GM19239 (cell line): ENCODE measurements at regions not wholly inside any gene's neighbourhood (a gene's known extent, or its start where the extent isn't known, plus 50 kb on each side); places are given as distances from the start of the nearest gene placed in this dataset.
"Not testable (repeated sequence)": the region's sequence is repeated elsewhere in the genome, so short reads cannot be mapped to it uniquely, and the experiment has no call there.

ENCODE experiments used
- DNase-seq: peaks from one replicate; pipeline ENCODE4 v3.0.0; 2011; ENCODE audit warnings: low spot score; ENCODE audit not compliant: insufficient read length
- FAIRE-seq: peaks from 2 replicates; lab custom pipeline; 2011; peaks lifted over from hg19 to GRCh38; lab: Jason Lieb, UNC

- FAIRE-seq (no peak), DNase-seq (no peak)
Measured at GRCh38 chr11:24372491-24372890, 124.4 kb upstream of the LUZP2 start.

- FAIRE-seq (no peak), DNase-seq (no peak)
Measured at GRCh38 chr11:24373516-24373915, 123.3 kb upstream of the LUZP2 start.

- no peak for FAIRE-seq
- no peak for DNase-seq
Measured at GRCh38 chr11:24375351-24375750, 121.5 kb upstream of the LUZP2 start.

- no peak for DNase-seq
- no peak for FAIRE-seq
Measured at GRCh38 chr11:24375931-24376330, 120.9 kb upstream of the LUZP2 start.

GRCh38 chr11:24383137-24383536 is 113.7 kb upstream of the LUZP2 start:
- DNase-seq (no peak), FAIRE-seq (no peak)

GRCh38 chr11:24384240-24384639 is 112.6 kb upstream of the LUZP2 start:
- DNase-seq (no peak), FAIRE-seq (no peak)

- no peak for FAIRE-seq
- no peak for DNase-seq
Measured at GRCh38 chr11:24386546-24387397, 110.1 kb upstream of the LUZP2 start.

GRCh38 chr11:24389575-24389974 is 107.3 kb upstream of the LUZP2 start:
- no peak for FAIRE-seq

GRCh38 chr11:24390016-24390415 is 106.8 kb upstream of the LUZP2 start:
- no peak for DNase-seq
- FAIRE-seq, result no peak

More at GRCh38 chr11:24389575-24389974, 107.3 kb upstream of the LUZP2 start:
- no peak for DNase-seq

- no peak for FAIRE-seq
- DNase-seq, result no peak
Measured at GRCh38 chr11:24390762-24391161, 106.1 kb upstream of the LUZP2 start.

GRCh38 chr11:24391167-24391566 is 105.7 kb upstream of the LUZP2 start:
- DNase-seq (no peak), FAIRE-seq (no peak)

GRCh38 chr11:24400059-24400665 is 96.7 kb upstream of the LUZP2 start:
- DNase-seq (no peak), FAIRE-seq (no peak)

GRCh38 chr11:24406389-24406788 is 90.5 kb upstream of the LUZP2 start:
- DNase-seq, result no peak
- no peak for FAIRE-seq

GRCh38 chr11:24406980-24407379 is 89.9 kb upstream of the LUZP2 start:
- FAIRE-seq, result no peak
- DNase-seq, result no peak

GRCh38 chr11:24407733-24408132 is 89.1 kb upstream of the LUZP2 start:
- FAIRE-seq (no peak), DNase-seq (no peak)

GRCh38 chr11:24408202-24408601 is 88.7 kb upstream of the LUZP2 start:
- no peak for DNase-seq
- FAIRE-seq, result no peak

- no peak for FAIRE-seq
- DNase-seq, result no peak
Measured at GRCh38 chr11:24411791-24412190, 85.1 kb upstream of the LUZP2 start.

GRCh38 chr11:24412722-24413121 is 84.1 kb upstream of the LUZP2 start:
- FAIRE-seq (no peak), DNase-seq (no peak)

GRCh38 chr11:24413391-24413790 is 83.5 kb upstream of the LUZP2 start:
- no peak for FAIRE-seq
- no peak for DNase-seq

GRCh38 chr11:24415955-24416636 is 80.8 kb upstream of the LUZP2 start:
- not testable (repeated sequence) for FAIRE-seq, DNase-seq

- DNase-seq (no peak), FAIRE-seq (no peak)
Measured at GRCh38 chr11:24421766-24422165, 75.1 kb upstream of the LUZP2 start.
